ENCODE measurements at regions not wholly inside any gene's neighbourhood (a gene's known extent, or its start where the extent isn't known, plus 50 kb on each side); places are given as distances from the start of the nearest gene placed in this dataset.

DNA sequence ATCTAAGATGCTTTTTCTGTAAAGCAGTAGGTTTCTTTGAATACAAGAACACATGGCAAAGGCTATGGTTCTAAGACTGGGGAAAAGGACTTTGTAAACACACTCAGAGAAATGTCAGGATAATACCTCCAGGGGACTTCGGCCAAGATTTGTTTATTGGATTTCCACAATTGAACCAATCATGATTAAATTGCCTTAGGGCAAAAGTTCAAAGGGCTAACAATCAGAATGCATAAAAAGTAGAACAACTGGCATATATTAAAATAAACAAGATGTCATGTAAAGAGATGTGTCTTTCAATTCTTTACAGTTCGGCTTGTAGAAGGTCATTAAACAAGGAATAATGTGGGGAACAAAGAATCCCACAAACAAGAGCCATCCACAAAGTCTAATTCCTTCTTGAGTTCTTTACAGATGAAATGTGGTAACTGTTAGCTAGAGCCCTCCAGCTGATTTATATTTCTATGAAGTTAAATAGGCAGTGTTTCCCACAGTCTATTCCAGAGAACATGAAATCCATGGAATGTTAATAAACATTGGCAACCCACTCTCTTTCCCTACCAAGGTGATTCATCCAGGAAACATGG, 565.5 kb downstream of the ZNF608 start:
- H3K23me2 ChIP-seq (ENCODE audit: low read depth, low read length), result no peaks in the 10 kb centered on the region
- no peak overlapping the region for H2AFZ ChIP-seq (ENCODE audit: low read length)
- no peak overlapping the region for H3K4me3 ChIP-seq (ENCODE audit: extremely low read depth in 1 of 4, insufficient read depth in 2 of 4, low read depth in 3 of 4, low read length in 4 of 4)
- H3K23ac ChIP-seq (ENCODE audit: insufficient read length), result no peak overlapping the region
- H3K9me3 ChIP-seq (ENCODE audit: insufficient read depth in 2 of 2, low read depth in 1 of 2, low read length in 1 of 2), result peaks cover 0 to 5% of the 10 kb centered on the region in 2 experiments; a peak in 1 of 4 replicates
- H3K79me1 ChIP-seq (ENCODE audit: low read depth, low read length), result no peaks in the 10 kb centered on the region
- FAIRE-seq (no peak), DNase-seq (ENCODE audit: low read depth in 1 of 2, low spot score in 2 of 2) (no peak)
- no peak overlapping the region for H3K14ac ChIP-seq (ENCODE audit: insufficient read length)
- H4K20me1 ChIP-seq (replicated peaks in 1 of 2; ENCODE audit: control insufficient read depth in 1 of 2, insufficient read depth in 2 of 2, low read length in 2 of 2), result no peaks in the 10 kb centered on the region
- H3K56ac ChIP-seq (replicated peaks; ENCODE audit: insufficient read length, low read depth, low read length), result no peak overlapping the region
- ChIA-PET POLR2A (ENCODE audit: partially characterized antibody) (no interaction called here), CTCF (ENCODE audit: partially characterized antibody) (interaction anchor here (0.6 kb wide), 1 partner anchor 787 kb away, joined by 3 read pairs; no protein-coding TSS in a partner anchor)
- no peak overlapping the region for H2BK20ac ChIP-seq (ENCODE audit: low read length)
- no peak overlapping the region for H3K27ac ChIP-seq (ENCODE audit: low read depth, low read length)
- no peak overlapping the region for H2BK15ac ChIP-seq (ENCODE audit: low read length)
- no peak overlapping the region for H2BK12ac ChIP-seq (ENCODE audit: low read depth, low read length)
- H4K8ac ChIP-seq (ENCODE audit: extremely low read depth, insufficient read depth, low read length), result no peak overlapping the region
- no peak overlapping the region for H3K4me2 ChIP-seq (ENCODE audit: insufficient read depth in 1 of 2, low read depth in 2 of 2, low read length in 2 of 2)
- H3K36me3 ChIP-seq (ENCODE audit: control insufficient read depth in 2 of 4, insufficient read depth in 4 of 4, low read length in 3 of 4), result no peaks in the 10 kb centered on the region; a peak in 1 of 8 replicates
- H3K18ac ChIP-seq (ENCODE audit: extremely low read depth, low read length), result no peak overlapping the region
- H4K5ac ChIP-seq (ENCODE audit: insufficient read length, low read depth, low read length), result no peak overlapping the region
- no peak overlapping the region for H2AK5ac ChIP-seq (ENCODE audit: low read depth, low read length)
- no peak overlapping the region for H3K4ac ChIP-seq (replicated peaks; ENCODE audit: insufficient read length, low read depth, low read length)
- no peak overlapping the region for H2BK5ac ChIP-seq (ENCODE audit: low read depth, low read length)
- no peaks in the 10 kb centered on the region for H3K27me3 ChIP-seq (replicated peaks in 1 of 4; ENCODE audit: control insufficient read depth in 3 of 4, extremely low read depth in 1 of 4, insufficient read depth in 3 of 4, low read length in 3 of 4)
- no peaks in the 10 kb centered on the region for H3K79me2 ChIP-seq (ENCODE audit: control insufficient read depth in 1 of 2, insufficient read depth in 2 of 2, low read length in 2 of 2)
- 92% methylated on average over 2 of the region's 2 CpGs; no CpG with 5 or more reads in 1 of the 2 experiments for WGBS, 2 experiments (ENCODE audit: extremely low coverage in 1 of 2, insufficient coverage in 1 of 2, insufficient read length in 1 of 2, insufficient replicate concordance in 2 of 2, low coverage in 1 of 2, low lambda C conversion rate in 2 of 2, missing lambda C conversion rate in 1 of 2)
- no peak overlapping the region for H3K9ac ChIP-seq (replicated peaks in 1 of 4; ENCODE audit: extremely low read depth in 1 of 4, low read depth in 3 of 4, low read length in 3 of 4)
- no peak overlapping the region for H4K91ac ChIP-seq (replicated peaks; ENCODE audit: insufficient read length, low read length)
- H3K4me1 ChIP-seq (replicated peaks in 1 of 4; ENCODE audit: control insufficient read depth in 3 of 4, insufficient read depth in 4 of 4, low read length in 3 of 4), result no peaks in the 10 kb centered on the region
- no peak overlapping the region for H2BK120ac ChIP-seq (replicated peaks; ENCODE audit: low read depth, low read length)
- no peak for TF ChIP-seq BRCA1 (IDR thresholded peaks at IDR 0.05; ENCODE audit: low read depth, low read length)
- TF ChIP-seq CTBP2 (IDR thresholded peaks at IDR 0.05; ENCODE audit: borderline replicate concordance, insufficient read depth, insufficient read length, low read length), result no peak
- no peak for TF ChIP-seq RXRA (IDR thresholded peaks at IDR 0.05; ENCODE audit: insufficient read depth, low read depth, low read length)
- TF ChIP-seq NRF1 (IDR thresholded peaks at IDR 0.05; ENCODE audit: low read depth, low read length), result no peak
- TF ChIP-seq TCF12 (IDR thresholded peaks at IDR 0.05; ENCODE audit: low read depth, low read length), result no peak
- no peak for TF ChIP-seq RNF2 (IDR thresholded peaks at IDR 0.05; ENCODE audit: borderline replicate concordance, low read depth, low read length, missing control alignments, poor library complexity, severe bottlenecking)
- TF ChIP-seq KDM1A (IDR thresholded peaks at IDR 0.05; ENCODE audit: borderline replicate concordance, low read length), result no peak
- no peak for TF ChIP-seq SP1 (IDR thresholded peaks at IDR 0.05; ENCODE audit: low read depth, low read length)
- TF ChIP-seq ATF2 (IDR thresholded peaks at IDR 0.05; ENCODE audit: low read length), result no peak
- TF ChIP-seq, protein P1, sequence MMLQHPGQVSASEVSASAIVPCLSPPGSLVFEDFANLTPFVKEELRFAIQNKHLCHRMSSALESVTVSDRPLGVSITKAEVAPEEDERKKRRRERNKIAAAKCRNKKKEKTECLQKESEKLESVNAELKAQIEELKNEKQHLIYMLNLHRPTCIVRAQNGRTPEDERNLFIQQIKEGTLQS (IDR thresholded peaks at IDR 0.05; ENCODE audit: insufficient read depth, low read depth, low read length), result no peak
- TF ChIP-seq CHD1 (IDR thresholded peaks at IDR 0.05; ENCODE audit: low read depth, low read length), result no peak

Data from H1 (cell line).